ACHN (cell line): ENCODE measurements at regions not wholly inside any gene's neighbourhood (a gene's known extent, or its start where the extent isn't known, plus 50 kb on each side); places are given as distances from the start of the nearest gene placed in this dataset.
"Not testable (repeated sequence)": the region's sequence is repeated elsewhere in the genome, so short reads cannot be mapped to it uniquely, and the experiment has no call there.

Experiments
- DNase-seq: peaks from one replicate; pipeline ENCODE4 v3.0.0-alpha.2; 2015
- in situ Hi-C: cut with HindIII; loops from 2 replicates; pipeline ENCODE4 v1.10.0; 2017; ENCODE audit warnings: low sequenced_read_pairs, low pct_ligation_motif_present, low pct_unique_long_range_greater_than_20kb

DNA sequence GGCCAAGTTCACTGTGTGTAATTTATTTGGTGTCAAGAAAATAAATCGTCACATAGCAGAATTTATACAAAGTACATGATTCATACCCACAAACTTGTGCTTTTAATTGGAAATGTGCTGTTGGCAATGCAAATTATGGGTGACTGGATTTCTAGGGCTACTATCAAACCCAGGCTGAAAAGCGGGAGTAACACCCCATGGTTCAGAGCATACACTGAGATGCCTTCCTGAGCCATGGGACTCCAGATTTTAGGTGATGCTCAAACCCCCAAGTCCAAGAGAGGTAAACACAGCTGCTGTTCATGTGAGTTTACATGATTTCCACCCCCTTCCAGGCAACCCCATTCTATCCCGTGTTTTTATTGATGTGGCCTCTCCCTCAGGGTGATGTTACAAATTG, 565.9 kb upstream of the ID2 start:
- DNase-seq: no peak
- in situ Hi-C loops: no loop called here

DNA sequence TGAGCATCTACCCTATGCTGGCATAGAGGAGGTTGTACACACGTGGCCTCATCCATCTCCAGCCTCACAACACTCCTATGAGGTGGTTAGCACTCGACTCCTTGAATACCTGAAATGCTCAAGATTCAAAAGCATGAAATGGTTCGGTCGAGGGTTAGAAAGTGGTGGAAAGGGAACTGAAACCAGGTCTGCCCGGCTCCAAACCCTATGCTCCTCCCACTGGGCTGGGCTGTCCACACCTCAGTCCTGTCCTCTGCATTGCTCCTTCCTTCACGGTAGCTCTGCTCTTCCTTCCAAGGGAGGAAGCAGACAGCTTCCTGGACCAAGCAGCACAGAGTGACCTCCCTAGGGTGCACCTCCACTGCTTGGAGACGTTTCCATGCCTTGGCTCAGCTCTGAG, 565.2 kb upstream of the ID2 start:
- in situ Hi-C loops: no loop called here
- DNase-seq: no peak

DNA sequence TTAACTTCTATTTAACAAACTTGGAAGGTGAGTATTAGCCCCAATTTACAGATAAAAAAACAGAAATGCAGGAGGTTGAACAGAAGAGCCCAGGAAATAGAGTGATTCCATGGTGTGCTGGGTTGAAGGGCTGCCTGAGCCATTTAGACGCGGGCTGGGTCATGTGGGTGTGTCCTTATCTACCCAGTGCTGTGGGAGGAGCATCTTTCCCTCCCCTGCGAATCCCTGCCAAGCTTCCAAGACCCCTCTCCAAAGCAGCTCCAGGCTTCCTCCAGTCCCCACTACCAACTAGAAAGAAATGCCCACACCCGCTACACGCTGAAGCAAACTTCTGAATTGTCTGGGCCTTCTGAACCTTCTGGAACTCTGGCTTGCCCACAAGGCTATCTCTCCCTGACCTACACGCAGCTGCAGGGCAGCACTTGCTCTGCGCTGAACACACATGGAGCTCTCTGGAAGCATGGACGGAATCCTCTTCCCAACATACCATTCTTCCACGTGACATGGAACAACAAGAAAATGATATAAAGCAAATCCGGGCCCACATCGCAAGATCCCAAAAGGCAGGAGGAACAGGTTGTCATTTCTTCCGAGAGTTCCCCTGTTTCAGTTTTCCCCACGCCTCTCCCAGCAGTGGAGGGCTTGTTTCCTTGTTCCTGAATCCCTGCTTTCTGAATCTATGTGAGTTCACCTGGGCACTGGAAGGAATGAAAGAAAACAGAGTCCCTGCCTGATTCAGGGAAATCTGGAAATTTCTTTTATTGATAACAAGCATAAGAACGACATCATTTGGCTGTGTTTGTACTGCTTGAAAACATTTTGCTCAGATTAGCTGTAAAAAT, 562.7 kb upstream of the ID2 start:
- in situ Hi-C loops: no loop called here
- DNase-seq: no peak

DNA sequence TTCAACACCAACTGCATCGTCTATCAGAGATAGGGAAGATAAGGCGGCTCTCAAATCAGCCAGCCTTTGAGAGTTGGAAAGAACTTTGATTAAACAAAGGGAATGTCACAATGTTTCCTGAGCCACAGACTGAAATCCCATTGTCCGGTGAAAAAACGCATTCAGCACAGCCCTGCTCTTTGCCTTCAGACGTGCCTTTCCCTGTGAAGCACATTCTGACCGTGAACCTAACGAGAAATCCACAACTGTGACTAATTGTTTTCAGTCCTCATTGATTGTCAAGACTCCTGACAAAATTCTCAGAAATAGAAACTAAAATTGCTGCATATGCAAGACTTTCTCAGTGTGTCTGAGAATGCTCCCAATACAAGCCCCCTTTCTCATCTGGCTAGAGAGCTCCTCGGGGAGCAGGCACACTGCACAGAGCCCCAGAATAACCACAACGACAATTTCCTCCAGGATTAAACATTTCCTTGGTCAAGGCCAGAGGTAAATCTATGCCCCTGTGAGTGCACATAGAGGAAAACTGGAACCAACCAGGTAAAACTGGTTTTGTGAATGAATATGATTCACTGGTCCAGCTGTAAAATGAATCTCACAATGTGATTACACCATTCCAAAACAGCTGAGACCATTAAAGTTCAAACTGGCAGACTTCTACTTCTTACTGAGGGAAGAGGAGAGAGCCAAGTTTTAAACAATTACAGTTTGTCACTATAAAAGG, 561.9 kb upstream of the ID2 start:
- DNase-seq: no peak
- in situ Hi-C loops: no loop called here

DNA sequence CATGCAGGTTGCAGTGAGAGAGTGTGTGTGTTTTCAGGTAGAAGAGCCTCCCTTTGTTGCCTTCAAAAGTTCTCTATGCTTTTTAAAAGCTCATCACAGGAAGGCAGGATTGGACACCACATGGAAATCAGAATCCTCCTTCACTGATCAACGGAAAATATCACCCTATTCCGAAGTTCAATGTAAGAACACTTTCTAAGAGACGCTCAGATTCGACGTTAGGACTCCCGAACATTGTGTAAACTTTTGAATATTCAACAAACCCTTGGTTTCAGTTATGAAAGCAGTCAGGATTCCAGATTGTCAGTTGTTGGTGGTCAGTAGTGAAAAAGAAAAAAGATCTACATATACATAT, 561.4 kb upstream of the ID2 start:
- DNase-seq: no peak
- in situ Hi-C loops: no loop called here

DNA sequence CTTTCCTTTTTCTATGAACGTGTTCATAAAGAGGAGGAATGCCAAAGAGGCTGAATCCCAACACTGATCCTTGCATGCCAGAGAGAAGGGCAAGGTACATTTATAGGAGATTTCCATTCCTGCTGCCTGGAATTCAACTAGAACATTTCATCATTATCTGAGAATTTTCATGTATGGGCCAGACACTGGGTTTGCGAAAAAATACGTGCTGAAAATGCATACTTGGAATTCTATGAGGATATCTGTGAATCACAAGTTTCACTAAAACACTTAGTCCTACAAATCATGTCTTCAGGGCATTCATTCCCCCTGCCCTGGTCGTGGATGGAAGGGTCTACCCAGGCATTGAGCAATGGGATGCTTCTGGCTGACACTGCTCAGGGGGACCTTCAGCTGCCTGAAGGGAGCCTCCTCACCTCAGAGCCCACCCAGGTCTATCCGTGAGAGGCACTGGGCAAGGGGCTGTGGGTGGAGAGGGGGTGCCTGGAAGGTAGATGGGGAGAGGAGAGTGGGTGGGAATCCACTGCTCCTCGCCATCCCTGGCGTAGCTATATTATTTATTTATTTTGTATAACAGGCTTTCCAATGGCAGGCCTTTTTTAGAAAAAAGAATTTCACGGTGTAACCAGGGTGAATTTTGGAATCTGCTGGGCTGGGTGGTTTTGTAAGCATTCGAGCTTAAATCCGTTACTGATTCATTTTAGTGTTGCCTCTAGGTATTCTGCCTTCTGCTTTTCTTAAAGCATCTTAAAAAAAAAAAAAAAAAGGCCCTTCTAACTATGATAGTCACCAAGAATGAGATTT, 560.6 kb upstream of the ID2 start:
- DNase-seq: no peak
- in situ Hi-C loops: no loop called here

DNA sequence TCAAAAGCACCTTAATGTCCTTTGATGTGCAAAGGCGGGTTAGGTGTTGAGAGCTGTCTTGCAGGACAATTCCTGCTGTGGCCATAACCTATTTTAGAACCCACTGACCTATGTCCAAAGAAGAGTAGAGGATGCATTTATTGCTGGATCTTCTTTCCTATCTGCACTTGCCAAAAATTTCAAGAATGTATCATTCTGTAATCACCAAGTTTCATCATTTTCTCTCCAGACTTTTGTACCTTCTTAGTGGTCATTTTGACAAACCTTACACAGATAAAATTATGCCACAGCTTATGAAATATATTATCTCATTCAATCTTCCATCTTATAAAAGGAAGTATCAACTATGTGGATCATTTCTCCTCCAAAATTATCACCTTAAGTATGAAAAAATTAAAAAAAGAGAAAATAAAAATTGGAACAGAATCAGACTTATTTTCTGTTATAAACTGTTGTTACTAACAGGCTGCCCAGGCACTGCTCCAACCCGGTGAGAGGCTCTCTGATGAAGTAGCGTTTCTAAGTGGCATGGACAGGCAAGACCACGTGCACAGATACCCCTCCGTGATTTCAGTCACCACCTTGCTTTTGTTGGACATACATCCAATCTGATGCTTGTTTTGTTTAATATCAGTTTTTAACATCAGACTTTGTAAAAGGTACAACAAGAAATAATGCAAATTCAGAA, 559.9 kb upstream of the ID2 start:
- DNase-seq: no peak
- in situ Hi-C loops: no loop called here

DNA sequence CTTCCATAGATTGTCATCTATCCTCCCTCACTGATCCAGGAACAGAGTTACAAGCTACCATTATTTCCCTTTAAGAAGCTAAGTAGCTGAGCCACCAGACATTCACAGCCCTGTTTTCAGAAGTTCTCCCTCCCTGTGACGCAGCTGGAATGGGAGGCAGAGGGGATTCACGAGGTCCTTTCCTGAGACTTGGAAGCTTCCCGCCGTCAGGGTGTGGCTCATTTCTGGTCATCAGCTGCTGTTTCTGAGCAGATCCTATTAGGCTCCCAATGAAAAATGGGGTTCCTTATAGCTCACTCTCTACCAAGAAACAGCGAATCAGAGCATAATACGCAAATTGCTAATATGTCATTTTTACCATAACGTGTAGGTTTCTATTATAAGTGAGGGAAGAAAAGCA, 559.3 kb upstream of the ID2 start:
- in situ Hi-C loops: no loop called here
- no peak for DNase-seq

DNA sequence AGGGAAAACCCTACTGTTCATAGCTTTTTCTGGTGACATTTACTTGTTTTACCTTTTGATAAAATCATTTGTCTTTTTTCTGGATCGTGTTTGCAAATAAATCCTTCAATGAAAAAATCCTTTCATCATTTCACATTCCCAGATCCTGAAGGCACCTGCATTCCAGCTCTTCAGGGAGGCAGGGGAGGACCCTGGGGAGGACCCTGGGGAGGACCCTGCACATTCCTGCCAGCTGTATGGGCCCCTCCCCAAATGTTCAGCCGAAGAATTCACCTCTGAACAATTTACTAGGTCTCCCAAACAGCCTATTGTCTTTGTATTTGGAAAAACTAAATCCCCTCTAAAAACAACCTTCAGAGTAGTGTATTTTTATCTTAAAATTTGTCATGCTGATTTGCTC, 558.4 kb upstream of the ID2 start:
- no peak for DNase-seq
- in situ Hi-C loops: no loop called here

DNA sequence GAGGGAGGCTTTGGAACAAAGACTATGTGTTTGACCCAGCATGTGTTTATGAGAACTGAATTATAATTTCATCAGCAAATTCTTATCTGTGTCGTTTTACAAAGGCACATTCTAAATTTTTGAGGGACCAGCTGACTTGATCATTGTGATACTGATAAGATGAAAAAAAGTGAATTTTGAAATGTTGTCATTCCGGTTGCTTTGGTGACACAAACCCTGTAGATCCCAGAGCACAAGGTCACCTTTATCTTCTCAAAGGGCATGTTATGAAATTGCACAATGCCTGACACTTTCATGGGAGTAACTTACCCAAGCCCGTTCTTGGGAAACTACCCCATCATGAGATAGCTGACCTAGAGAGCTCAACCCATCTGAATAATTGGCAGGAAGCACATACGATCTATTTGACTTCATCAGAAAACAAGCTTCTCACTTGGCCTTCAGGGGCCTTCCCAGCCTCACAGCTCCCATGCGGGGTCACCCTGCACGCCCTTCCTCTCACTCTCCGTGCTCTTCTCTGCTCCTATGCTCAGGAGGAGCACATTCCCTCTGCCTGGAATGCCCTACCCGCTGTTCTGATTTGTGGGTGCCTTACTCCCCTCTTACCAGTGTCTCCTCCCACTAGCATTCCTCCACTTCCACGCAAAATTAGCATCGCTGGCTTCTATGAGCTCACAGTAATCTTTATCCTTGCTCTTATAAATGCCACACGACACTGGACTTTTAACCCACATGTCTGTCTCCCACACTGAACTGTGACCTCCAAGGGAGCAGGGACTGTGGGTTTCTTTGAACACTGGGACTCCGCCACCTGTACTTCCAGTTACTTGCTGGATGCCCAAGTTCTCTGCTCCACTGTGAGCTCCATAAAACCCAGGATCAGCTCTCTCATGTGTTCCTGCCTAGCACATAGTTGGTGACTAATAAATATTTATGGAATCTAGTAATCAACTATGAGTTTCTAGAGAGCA, 555.8 kb upstream of the ID2 start:
- in situ Hi-C loops: no loop called here
- no peak for DNase-seq

DNA sequence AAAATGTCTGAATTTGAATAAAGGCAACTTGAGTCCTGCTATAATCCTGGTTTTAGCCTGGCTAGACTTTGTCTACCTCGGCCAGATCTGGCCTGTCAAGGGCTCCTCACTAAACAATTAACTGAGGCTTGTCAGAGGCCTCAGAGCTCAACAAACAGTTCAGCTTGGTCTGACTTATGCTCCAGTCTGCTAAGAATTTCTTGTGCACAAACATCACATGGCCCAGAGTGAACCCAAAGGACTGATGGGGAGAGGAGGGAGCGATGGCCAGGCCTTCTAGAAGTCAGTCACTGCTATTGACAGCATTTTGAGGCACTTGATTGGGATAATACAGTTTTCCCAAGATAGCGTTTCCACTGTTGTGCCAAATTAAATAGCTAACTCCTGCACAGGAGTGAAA, 555.1 kb upstream of the ID2 start:
- in situ Hi-C loops: no loop called here
- DNase-seq: no peak

DNA sequence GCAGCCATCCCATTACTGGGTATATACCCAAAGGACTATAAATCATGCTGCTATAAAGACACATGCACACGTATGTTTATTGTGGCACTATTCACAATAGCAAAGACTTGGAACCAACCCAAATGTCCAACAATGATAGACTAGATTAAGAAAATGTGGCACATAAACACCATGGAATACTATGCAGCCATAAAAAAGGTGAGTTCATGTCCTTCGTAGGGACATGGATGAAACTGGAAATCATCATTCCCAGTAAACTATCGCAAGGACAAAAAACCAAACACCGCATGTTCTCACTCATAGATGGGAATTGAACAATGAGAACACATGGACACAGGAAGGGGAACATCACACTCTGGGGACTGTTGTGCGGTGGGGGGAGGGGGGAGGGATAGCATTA, 550.4 kb upstream of the ID2 start:
- DNase-seq, in situ Hi-C loops: not testable (repeated sequence)

DNA sequence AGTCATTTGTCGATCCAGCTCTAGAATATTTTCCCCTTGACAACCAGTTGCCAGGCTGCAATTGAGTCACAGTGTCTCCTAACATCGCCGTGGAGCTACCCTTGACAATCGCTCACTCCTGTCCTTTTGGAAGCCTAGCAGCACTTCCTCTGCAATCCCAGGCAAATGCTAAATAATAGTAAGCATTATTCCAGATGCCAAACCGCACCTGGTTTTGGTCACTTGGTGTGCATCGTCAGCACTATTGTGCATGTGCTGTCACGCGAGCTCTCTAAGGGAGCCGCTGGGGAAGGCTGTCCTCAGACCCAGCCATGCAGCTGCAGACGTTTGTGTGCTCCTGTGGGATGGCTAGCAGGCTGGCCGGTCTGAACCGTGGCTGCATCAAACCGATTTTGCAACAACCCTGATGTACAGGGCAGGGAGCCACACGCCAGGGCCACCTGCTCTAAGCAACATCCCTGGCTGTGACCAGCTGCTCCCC, 549.5 kb upstream of the ID2 start:
- no peak for DNase-seq
- in situ Hi-C loops: no loop called here

DNA sequence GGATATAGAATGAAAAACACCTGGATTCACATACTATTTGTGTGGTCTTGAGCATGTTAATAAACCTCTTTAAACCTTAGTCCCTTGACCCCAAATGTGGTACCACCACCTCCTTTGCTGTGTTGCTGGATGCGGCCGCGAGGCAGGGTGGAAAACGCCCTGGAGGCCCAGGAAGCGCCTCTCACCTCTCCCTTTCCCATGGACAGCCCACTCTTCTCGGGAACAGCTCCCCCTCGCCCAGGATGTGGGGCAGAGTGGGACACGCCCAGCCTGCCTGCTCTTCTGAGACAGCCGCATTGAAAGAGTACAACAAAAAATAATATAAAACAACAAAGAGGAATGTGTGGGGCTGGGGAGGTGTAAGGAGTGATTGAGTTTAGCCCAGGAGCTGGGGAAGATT, 549.0 kb upstream of the ID2 start:
- in situ Hi-C loops: no loop called here

DNA sequence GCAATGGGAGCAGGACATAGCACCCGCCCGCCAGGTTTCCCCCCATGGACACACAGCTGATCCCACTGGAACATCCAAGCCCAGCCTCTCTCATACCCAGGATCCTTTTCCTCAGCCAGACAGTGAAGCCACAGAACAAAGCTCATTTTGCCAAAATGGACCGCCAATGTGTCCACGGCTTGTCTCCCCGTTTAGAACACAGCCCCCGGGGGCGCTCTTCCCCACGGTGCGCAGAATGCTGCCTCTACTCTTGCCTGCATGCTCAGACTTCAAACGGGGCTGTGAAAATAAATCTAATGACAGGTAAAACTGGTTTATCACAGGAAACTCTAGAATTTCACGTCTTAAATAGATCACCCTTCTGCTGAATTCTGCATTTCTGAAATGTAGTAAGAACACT, 548.5 kb upstream of the ID2 start:
- in situ Hi-C loops: no loop called here
- no peak for DNase-seq

More for the DNA sequence above, 549.0 kb upstream of the ID2 start:
- DNase-seq: no peak

DNA sequence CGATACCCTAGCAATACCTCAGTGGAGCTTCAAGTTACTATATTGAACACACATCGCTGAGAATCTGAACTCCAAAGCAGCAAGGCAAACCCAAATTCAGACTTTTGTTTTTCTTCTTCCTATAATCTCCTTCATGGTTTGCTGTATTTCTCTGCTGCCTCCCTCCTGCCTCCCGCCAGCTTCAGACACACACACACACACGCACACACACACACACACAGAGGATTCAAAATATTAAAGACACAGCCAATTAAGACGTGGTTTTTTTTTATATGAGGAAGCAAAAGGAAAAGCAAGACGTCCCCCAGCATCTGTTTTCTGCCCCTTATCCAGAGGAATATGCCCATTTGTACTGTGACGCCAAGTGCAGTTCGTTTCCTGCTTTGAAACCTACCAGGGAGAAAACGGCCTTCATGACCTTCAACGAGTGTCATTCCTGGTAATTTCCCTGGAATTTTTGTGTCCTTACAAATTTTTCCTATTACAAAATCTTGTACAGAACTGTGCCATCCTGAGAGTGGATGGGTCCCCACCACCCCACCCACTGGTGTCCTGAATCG, 547.9 kb upstream of the ID2 start:
- no peak for DNase-seq
- in situ Hi-C loops: no loop called here

DNA sequence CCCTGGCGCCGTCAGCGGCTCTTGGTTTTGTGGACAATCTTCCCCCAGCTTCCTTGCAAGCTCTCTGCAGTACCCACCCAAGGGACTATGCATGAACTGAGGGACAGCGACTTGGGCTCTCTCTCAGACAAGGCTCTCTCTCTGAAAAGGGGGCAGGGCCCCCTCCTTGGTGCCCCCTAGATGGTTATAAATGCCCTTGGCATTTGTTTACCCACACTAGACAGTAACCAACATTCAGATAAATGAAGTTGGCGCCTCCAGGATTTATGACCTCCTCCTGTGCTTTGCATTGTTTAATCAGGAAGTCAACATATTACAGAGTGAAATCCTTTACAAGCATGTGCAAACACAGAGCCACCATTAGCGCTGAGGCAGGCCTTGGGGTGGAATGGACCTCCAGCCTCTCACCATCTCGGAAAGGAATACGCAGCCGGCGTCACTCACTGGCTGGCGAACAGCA, 547.4 kb upstream of the ID2 start:
- in situ Hi-C loops: no loop called here
- no peak for DNase-seq
